ENCODE measurements at regions not wholly inside any gene's neighbourhood (a gene's known extent, or its start where the extent isn't known, plus 50 kb on each side); places are given as distances from the start of the nearest gene placed in this dataset.

DNA sequence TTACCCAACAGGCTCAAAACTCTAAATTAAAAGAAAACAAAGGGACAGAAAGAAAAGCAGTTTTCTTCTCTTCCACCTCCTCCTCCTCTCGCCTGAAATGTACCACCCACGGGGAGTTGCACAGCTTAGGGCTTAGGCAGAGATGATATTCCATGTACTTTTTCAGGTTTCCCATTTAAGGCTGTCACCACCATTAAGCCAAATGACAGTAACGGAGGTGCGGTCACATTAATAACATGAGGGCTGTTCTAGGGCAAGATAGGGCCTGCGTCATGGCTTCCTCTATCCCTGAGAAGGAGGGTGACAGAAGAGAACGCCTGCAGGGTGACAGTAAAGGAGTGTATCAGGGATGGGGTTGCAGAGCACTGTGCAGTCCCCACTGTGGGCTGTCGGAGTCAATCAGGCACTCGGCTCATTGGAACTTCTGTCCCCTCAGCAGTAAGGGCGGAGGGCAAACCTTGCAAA is 51.7 kb upstream of the TJP1 start:
- no peak for TF ChIP-seq CREB1 (IDR thresholded peaks at IDR 0.05; ENCODE audit: low read depth)
- TF ChIP-seq, protein P1, sequence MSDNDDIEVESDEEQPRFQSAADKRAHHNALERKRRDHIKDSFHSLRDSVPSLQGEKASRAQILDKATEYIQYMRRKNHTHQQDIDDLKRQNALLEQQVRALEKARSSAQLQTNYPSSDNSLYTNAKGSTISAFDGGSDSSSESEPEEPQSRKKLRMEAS (IDR thresholded peaks at IDR 0.05) = no peak

DNA sequence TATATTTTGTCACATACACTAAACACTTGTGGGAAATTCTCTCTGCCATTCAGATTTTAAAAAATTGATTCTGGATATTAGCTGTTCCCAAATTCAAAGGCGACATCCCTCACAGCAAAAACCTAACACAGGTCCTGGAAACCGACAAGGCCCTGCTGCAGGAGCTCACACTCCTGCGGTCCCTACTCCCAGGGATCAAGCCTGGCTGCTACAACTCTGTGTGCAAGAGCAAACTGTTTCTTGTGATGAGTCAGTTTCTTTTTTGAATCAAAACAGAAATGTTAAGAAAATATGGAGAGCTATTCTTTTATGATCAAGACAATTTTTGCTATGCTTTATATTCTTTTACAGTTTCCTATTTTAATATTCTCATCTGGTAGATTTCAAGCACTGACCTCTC is 51.0 kb upstream of the TJP1 start:
- no peak for TF ChIP-seq TEAD4 (IDR thresholded peaks at IDR 0.05)

DNA sequence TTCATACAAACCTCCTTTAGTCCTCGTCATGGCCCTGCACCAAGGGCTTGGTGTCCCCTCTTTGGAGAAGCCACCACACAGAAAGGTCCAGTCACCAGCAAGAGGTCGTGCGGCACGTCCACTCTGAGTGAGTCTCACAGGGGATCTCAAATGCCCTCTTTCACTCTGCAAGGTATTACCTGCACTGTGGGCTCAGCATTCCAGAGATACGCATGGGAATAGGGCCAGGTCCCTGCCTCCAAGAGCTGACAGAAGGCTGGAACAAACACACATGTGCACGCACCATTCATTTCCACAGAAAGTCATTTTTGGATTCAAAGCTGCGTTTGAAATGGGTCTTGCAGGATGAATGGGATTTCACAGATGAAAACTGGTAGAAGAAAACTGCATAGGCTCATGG is 50.4 kb upstream of the TJP1 start:
- no peak for TF ChIP-seq CEBPB (IDR thresholded peaks at IDR 0.05)

All from Ishikawa (cell line).